GM21528 (cell line): ENCODE measurements at regions not wholly inside any gene's neighbourhood (a gene's known extent, or its start where the extent isn't known, plus 50 kb on each side); places are given as distances from the start of the nearest gene placed in this dataset.

Experiments
- ATAC-seq: cut with Tn5 transposase; IDR thresholded peaks from one replicate; pipeline ENCODE4 v1.9.1; 2021; ENCODE audit warnings: mild to moderate bottlenecking, moderate library complexity; ENCODE audit not compliant: unreplicated experiment, low FRiP score

DNA sequence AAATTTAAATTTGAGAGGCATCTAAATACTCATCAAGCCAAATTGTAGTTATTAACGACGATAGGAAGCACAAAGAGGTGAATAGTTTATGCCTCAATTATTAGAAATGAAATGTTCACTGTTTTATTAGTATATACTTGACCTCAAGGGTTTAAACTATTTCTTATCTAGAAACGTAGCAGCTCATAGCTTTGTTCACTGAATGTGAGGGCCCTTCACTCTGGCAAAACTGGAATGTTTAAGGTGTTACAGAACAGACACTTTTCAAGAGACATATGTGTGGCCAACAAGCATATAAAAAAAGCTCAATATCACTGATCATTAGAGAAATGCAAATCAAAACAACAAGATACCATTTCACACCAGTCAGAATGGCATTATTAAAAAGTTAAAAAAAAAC is 151.2 kb upstream of the KCNN2 start:
- ATAC-seq, result no peak

GRCh38 chr5:114221807-114222206 is 140.1 kb upstream of the KCNN2 start:
- no peak for ATAC-seq

DNA sequence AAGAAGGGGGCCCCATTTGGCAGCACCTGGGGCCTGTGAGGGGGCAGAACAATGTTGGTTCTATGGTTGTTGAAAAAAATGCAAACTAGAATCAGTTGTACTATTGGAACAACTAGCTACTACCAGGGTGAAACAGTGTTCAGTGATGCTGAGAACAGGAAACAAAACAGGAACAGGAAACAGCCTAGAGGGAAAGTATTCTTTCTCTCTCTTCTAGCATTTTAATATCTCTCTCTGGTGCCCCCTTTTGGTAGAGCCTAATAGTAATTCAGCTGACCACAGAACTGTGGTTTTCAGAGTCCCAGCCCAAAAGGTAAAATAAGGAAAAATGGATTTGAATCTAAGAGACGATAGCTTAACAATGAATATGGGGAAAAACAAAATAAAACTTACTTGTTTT is 138.0 kb upstream of the KCNN2 start:
- no peak for ATAC-seq

- no peak for ATAC-seq
Observed at GRCh38 chr5:114237766-114238165, 124.1 kb upstream of the KCNN2 start.

GRCh38 chr5:114238771-114239313 is 123.0 kb upstream of the KCNN2 start:
- ATAC-seq, result no peak

- no peak for ATAC-seq
Observed at GRCh38 chr5:114243281-114243971, 118.4 kb upstream of the KCNN2 start.

GRCh38 chr5:114243972-114244317 is 117.9 kb upstream of the KCNN2 start:
- no peak for ATAC-seq

DNA sequence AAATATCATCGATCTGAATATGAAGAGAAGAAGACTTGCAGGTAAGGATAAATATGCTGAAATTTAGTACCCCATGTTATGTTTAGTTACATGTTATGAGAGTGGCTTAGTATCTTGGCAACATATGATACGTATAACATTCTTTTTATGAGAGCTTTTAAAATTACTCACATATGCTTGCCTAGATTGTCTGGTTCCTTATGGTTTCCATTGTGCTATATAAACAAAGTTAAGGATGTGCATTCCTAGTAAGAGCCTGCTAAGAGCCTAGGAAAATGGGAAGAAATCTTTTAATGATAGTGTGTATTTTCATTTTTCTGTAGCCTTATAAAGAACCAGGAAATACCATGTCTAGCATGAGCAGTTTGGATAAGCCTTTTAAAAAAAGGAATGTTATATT is 112.0 kb upstream of the KCNN2 start:
- no peak for ATAC-seq

GRCh38 chr5:114250536-114250935 is 111.3 kb upstream of the KCNN2 start:
- ATAC-seq, result no peak

DNA sequence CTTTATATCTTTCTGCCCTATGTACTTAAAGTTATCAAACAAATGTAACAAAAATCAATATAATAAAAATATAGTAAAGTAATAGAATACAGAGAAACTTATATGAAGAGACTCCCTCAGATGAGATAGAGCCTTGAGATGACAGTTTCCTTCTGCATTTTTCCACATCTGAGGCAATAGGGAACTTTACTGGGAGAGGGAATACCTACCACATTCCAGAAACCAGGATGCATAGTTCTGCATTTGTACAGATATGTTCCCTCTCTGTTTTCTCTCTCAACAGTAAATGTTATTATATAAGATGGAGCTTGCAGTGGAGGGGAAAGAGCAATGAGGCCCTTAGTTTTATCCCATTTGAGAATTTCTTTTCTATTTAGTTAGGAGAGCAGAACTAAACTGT is 109.6 kb upstream of the KCNN2 start:
- no peak for ATAC-seq

DNA sequence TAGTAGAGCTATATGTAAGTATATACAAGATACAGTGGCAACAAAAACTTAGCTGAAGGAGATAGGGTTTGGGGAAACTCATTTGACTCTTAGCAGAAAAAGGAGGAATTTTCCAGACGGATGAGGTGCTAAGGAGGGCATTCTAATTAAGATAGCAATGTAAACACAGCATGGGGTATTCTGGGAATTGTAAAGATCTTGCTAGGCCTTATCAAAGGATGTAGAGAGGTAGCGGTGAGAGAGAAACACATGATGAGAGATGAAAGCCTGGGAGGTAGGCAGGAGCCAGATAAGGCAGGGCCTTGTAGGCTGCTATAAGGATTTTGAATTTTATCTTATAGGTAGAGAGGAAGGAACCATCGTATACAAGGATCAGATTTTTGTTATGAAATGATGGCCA is 106.6 kb upstream of the KCNN2 start:
- ATAC-seq, result no peak

- ATAC-seq, result no peak
Observed at GRCh38 chr5:114261989-114262388, 99.9 kb upstream of the KCNN2 start.

DNA sequence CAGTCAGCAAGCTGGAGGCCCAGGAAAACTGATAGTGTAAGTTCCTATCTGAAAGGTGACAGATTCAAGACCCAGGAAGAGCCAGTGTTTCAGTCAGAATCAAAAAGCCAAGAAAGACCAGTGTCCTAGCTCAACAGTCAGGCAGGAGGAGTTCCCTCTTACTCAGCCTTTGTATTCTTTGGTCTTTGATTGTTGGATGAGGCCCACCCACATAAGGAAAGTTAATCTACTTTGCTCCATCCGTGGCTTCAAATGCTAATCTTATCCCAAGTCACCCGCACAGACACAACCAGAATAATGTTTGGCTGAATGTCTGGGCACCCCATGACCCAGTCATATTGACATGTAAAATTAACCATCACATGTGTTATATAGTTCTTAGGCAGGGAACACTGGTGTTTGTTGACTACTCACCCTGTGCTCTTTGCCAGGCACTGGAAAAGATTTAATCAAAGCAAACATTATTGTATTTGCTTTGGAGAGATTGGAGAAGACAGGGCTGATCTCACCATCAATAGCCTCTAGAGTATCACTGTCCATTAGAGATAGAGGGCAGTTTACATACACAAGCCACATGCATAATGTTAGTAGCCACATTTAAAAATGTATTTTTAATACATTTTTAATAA is 96.3 kb upstream of the KCNN2 start:
- no peak for ATAC-seq

- no peak for ATAC-seq
Observed at GRCh38 chr5:114266374-114266773, 95.5 kb upstream of the KCNN2 start.

DNA sequence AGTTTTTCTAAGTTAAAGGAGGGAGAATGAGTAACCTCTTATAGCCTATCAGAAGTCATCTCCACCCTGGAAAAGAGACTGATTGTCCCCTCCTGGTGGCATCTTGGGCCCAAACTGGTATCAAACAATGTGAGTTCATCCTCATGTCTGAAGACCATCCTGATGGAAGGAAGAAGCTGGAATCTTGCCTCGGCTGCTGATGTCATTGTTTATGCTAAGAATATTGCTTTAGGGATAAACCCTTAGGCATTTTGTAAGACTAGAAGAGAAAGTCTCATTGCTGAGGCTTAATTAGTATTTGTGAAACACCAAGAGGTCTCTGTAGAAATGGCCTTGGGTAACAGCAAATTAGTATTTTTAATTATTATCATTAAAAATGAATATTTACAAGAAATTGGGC is 65.7 kb upstream of the KCNN2 start:
- no peak for ATAC-seq

- ATAC-seq, result no peak
Observed at GRCh38 chr5:114297915-114298314, 64.0 kb upstream of the KCNN2 start.

GRCh38 chr5:114305402-114306207 is 56.3 kb upstream of the KCNN2 start:
- ATAC-seq, result peak; percentile 65

DNA sequence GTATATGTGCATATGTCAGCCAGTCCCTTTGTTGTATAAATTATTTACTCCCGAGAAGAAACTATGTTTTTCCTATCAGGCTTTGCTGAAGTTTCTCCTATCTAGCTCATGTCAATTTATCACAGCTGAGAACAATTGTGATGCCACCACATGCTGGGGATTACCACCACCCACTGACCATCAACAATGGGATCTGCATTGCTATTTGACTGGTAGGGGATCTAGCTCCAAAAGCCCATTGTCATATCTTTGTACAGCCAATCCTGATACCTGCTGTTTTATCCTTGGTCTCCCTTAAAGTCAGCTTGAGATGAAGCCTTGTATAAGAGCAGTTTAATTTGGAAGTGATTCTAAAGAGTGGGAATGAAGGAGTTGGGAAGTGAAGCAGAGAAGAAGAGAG is 53.9 kb upstream of the KCNN2 start:
- no peak for ATAC-seq

GRCh38 chr5:114308508-114308907 is 53.4 kb upstream of the KCNN2 start:
- ATAC-seq, result no peak

DNA sequence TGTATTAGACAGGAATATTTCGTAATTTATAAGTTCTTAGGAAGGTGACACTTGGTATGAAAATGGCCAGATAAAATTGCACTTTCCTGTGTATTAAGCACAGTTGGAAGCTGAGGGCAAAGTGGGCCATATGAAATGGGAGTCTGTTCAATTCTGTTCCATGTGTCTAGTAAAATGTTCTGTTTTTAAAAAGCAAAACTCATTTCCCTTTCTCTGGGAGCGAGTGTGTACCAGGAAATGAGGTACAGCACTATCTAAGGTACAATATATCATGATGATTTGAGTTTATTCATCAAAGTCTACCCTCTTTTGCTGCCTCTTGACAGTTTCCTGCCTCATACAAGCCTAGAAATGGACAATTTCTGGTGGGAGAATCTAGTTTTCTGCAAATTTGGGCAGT is 51.2 kb upstream of the KCNN2 start:
- ATAC-seq, result no peak

DNA sequence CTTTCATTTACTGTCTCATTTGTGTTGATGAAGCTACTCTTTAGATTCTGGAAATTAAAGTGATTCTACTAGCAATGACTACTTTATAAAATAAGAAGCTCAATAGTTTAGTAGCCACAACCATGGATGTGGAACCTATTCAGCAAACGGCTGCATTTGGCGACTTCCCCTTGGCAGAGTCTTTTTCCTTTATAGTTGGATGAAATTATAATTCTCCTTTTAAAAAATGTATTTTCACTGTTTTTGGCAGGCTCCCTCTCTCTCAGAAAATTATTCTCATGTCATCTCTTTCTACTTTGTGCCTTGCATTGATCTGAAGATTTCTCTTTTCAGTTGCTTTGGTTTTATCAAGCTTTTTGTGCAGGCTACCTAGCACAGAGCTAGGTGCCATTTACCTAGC is 50.6 kb upstream of the KCNN2 start:
- ATAC-seq, result no peak

DNA sequence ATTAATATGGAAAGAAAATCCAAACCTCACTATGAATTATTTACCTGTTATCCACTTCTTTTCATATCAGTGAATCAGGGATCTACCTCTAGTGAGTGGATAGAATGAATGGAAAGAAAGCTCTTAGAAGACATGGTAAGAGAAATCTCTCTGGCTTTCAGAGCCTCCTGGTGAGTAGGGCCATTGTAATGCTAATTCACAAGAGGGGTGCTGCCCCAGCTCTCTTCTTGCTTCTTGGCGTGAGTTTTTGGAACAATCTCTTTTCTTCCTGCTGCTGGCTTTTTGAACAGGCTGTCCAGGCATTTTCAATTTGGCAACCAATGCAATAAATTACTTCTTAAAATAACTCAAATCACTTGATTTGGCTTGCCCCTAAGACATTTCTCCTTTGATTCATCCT is 49.9 kb upstream of the KCNN2 start:
- ATAC-seq, result no peak
